ENCODE measurements at regions not wholly inside any gene's neighbourhood (a gene's known extent, or its start where the extent isn't known, plus 50 kb on each side); places are given as distances from the start of the nearest gene placed in this dataset.

GRCh38 chr15:31245756-31246155 lies 80.9 kb upstream of the KLF13 start:
- no peak for DNase-seq

DNA sequence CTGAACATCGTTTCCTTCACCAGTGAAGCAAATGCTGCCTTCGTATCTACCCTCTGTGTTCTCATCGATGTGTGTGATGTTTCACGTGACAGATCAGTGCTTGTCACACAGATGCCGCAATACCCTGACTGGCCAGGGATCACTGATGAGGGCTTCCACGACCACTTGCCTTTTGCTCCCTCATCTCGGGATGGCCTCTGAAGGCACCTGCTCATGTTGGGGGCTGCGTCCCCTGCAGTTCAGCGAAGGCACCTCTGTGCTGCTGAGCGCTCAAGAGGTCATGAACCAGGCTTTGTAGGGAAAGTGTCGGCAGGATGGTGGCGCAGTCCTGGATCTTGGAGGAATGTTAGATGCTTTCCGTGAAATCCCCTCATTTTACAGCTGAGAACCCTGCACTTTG lies 79.2 kb upstream of the KLF13 start:
- no peak for DNase-seq

- DNase-seq: no peak
Observed at GRCh38 chr15:31248263-31248662, 78.4 kb upstream of the KLF13 start.

GRCh38 chr15:31248951-31249350 lies 77.7 kb upstream of the KLF13 start:
- no peak for DNase-seq

DNA sequence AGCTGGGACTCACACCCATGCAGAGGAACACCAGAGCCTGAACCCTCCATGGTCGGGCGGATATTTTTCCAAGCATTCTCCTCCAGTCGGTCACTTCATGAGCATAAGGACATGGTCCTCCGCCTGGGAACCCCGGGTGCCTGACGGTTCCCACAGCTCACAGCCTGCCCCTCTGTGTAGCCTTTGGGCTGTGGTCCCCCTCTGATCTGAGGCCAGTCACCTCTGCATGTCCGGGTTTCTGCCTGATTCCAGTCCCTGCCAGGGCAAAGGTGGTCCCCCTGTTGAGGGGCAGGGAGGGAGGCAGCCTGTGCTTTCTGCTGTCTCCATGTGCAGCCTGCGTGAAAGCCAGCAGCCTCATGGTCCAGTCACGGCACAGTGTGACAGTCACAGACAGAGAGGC lies 76.6 kb upstream of the KLF13 start:
- DNase-seq: no peak

- DNase-seq: no peak
Observed at GRCh38 chr15:31251165-31251564, 75.5 kb upstream of the KLF13 start.

DNA sequence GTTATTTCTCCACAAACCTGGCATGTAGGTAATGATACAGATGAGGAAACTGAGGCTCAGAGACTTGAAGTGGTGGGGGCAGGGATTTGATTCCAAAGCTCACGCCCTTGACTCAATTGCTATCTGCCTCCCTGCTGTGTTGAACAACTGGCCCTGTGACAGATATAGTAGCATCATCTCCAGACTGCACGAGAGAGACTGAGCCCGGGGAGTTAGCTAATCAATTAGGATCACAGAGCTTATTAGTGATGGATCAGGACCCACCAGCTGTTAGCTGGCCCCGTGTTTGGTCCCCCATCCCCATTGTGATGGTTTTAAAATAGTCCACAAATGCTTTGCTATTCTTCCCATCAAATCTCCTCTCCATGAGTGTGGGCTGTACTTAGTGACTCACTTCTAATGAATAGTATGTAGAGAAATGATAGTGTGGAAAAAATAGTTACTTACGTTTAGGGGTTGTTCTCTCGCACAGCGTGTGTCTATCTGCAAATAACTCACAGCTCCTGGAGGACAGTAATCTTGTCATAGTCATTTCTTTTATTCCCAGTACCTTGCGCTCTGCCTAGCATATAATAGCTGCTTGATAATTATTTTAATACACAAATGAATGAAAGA lies 74.4 kb upstream of the KLF13 start:
- DNase-seq: no peak

- peak in 1 of 2 experiments; percentile 13 for DNase-seq
Observed at GRCh38 chr15:31254431-31255175, 72.0 kb upstream of the KLF13 start.

- no peak for DNase-seq
Observed at GRCh38 chr15:31255176-31255510, 71.5 kb upstream of the KLF13 start.

- no peak for DNase-seq
Observed at GRCh38 chr15:31255732-31256377, 70.8 kb upstream of the KLF13 start.

DNA sequence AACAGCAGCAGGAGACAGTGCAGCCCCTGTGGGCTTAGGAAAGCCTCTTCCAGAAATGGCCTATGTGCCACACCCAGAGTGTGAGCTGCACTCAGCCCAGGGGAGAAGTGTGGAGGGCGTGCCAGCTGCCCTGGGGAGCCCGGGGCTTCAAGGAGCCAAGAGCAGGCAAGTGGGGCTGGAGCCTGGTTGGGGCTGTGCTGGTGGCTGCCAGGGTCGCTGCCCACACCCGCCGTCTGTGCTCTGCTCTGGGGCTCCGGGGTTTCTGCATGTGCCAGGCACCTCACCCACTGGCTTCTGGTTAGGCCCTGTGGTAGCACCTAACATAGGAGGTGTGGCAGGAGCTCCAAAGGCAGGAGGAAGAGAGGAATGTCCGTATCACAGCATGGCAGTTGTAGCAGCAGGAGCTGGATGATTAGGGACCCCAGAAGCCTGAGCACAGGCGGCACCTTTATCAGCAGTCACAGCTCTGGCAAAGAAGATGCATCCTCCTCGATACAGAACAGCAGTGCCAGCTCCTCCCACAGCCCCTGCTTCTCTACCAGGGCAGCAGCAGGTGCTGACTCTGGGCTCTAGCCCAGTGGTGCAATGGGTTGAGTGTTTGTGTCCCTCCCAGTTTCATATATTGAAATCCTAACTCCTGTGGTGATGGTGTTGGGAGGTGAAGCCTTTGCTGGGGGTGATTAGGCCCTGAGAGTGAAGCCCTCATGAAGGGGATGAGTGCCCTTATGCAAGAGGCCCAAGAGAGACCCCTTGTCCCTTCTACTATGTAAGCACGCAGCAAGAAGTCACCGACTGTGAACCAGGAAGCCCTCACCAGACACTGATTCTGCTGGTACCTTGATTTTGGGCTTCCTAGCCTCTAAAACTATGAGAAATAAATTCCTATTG lies 70.0 kb upstream of the KLF13 start:
- DNase-seq: no peak

DNA sequence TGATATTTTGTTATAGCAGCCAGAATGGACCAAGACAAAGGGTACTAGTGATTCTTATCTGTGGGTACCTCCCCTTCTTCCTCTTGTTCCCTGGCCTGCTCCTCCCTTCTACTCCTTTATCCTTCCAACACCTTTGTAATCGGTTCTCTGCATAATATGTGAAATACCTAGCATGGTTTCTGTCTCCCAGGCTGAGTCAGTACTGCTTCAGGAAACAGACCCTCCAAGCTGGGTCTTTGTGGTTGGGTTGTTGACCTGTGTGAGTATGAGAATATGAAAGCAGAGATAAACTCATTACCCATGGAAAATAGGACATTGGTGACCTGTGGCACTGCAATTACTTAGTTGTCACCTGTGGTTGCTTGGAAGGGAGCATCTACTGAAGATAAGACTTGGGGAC lies 69.3 kb upstream of the KLF13 start:
- no peak for DNase-seq

GRCh38 chr15:31258260-31258659 lies 68.4 kb upstream of the KLF13 start:
- no peak for DNase-seq

- no peak for DNase-seq
Observed at GRCh38 chr15:31259562-31260252, 66.9 kb upstream of the KLF13 start.

GRCh38 chr15:31260646-31261265 lies 65.9 kb upstream of the KLF13 start:
- DNase-seq: no peak

- peak in 1 of 2 experiments; percentile 47 for DNase-seq
Observed at GRCh38 chr15:31261266-31262142, 65.1 kb upstream of the KLF13 start.

DNA sequence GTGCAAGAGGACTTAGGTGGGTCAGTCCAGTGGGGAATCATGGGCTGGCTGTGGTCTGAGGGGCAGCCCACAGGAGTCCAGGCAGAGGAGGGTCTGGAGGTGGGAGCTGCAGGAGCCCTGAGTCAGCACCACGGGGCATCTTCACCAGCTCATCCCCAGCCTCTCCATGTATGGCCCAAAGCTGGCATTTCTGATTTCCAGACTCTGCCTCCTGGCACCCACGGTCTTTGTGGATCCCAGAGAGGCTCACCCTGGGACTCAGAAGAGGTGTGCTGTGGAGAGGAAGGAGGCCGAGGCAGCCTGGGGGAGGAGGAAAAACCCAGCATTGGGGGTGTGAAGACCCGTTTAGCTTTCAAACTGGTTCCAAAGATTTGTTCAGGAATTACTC lies 64.5 kb upstream of the KLF13 start:
- no peak for DNase-seq

DNA sequence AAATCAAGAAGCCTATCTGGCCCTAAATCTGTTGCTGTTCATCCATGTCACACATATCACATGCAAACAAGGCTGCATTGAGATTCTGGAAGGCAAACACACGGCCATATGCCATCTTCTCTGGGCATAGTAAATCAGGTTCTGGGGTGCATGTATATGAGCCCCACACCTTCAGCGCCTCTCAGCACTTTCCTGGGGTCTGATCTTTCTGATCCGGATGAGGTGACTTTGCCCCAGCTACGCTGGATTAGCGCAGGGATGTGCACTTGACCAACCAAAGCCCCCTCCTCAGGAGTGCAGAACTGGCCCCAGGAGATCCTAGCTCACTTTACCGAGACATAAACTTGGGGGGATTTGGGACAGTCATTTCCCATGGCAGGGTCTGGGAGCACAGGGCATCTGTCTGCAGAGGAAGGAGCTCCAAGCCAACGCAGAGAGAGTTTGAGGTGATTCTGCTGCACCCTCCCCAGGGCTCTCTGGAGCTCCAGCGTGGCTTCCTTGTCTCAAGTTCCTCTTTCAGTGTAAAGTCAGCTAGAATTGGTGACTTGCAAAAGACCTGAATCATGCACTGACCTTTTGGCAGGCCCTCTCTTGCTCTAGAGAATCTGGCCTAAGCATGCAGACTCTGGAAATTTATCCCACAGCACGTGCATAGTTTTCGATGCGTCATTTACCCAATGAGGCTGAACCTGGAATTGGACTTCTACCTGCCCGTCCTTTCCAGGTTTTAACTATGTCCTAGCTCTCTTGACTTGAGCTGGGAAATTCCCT lies 63.5 kb upstream of the KLF13 start:
- no peak for DNase-seq

DNA sequence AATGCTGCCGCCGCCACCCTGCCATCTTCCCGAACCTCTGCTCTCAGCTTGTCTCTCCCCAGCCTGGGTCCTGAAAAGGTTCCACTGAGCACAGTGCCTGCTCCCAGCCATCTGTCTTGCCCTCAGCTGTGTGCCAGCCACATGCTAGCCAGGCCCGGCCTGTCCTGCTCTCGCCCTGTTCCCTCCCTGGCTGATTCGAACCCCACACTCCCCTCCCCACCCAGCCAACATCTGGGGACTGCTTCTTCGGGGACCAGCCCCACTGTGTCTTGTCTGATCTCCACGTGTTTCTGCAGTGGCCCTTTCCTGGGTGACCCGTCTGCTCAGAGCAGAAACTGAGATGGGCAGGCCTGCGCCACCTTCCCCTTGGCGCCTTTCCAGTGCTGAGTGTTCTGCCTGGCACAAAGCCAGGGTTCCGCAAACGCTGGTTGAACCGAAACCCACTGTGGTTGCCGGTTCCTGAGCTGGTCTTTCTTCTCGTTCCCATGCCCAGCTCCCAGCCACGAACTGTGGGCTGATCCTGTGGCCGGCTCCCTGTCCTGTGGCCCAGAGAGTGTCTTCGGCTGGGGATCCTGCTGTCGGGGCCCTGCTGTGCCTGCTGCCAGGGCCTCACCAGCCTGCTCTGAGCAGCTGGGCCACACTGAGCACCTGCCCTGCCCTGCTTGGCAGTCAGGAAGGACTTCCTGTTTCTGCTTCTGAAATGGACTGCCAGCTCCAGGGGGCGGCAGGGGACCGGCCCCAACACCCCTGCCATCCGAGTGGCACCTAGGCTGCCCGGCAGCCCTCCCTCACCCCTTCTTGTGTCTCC lies 62.7 kb upstream of the KLF13 start:
- DNase-seq: peak; percentile 80 to 94

All from NCI-H2081 (cell line).